Spleen (tissue), 7 donors: ENCODE measurements at regions not wholly inside any gene's neighbourhood (a gene's known extent, or its start where the extent isn't known, plus 50 kb on each side); places are given as distances from the start of the nearest gene placed in this dataset.
"Not testable (repeated sequence)": the region's sequence is repeated elsewhere in the genome, so short reads cannot be mapped to it uniquely, and the experiment has no call there.

Experiments
- POLR2A ChIP-seq, 3 donors: fragments of 450-650 bp; IDR thresholded peaks; one replicate each; pipeline ENCODE4 v1.5.1; 2017; ENCODE audit warnings: antibody characterized with exemption in 3 of 3, mild to moderate bottlenecking in 1 of 3
- POLR2AphosphoS5 ChIP-seq, 3 donors: sonication (generic); formaldehyde crosslinking; IDR thresholded peaks; one replicate each; pipeline ENCODE4 v1.5.1; 2017; ENCODE audit warnings: antibody characterized with exemption in 3 of 3
- TF ChIP-seq, protein P1 (sequence below), 11 experiments: fragments of 200-600 bp in 7 of 11; fragments of 450-650 bp in 4 of 11; sonication (generic) in 4 of 11; IDR thresholded peaks in 8 of 11; conservative IDR thresholded peaks in 3 of 11; 1 replicate in 7 of 11; 2 replicates in 4 of 11; pipeline versions ENCODE4 v1.4.0 to v1.8.0; 2016 to 2021; ENCODE audit warnings: antibody characterized with exemption in 11 of 11, inconsistent platforms in 4 of 11, mild to moderate bottlenecking in 1 of 11
- donor health status: DM: no; HTN: no; CAD: no; lungs with moderate emphysema.
- donor health status: DM: no; HTN: no; CAD: no.
- donor health status: DM: no; HTN: no; CAD: no.

DNA sequence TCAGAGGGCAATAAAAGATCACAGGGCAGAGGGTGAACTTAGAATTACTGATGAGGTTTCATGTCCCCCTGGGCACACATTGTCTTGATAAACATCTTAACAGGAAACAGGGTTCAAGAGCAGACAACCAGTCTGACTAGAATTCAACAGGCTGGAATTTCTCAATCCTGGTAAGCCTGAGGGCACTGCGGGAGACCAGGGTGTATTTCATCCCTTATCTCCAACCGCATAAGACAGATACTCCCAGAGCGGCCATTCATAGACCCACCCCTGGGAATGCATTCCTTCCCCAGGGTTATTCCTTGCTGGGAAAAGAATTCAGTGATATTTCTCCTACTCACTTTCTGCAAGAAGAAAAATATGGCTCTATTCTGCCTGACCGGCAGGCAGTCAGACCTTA, 549.5 kb upstream of the ADGRB3 start:
- TF ChIP-seq, protein P1, sequence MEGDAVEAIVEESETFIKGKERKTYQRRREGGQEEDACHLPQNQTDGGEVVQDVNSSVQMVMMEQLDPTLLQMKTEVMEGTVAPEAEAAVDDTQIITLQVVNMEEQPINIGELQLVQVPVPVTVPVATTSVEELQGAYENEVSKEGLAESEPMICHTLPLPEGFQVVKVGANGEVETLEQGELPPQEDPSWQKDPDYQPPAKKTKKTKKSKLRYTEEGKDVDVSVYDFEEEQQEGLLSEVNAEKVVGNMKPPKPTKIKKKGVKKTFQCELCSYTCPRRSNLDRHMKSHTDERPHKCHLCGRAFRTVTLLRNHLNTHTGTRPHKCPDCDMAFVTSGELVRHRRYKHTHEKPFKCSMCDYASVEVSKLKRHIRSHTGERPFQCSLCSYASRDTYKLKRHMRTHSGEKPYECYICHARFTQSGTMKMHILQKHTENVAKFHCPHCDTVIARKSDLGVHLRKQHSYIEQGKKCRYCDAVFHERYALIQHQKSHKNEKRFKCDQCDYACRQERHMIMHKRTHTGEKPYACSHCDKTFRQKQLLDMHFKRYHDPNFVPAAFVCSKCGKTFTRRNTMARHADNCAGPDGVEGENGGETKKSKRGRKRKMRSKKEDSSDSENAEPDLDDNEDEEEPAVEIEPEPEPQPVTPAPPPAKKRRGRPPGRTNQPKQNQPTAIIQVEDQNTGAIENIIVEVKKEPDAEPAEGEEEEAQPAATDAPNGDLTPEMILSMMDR (IDR thresholded peaks at IDR 0.05 in 8 of 11, conservative IDR thresholded peaks at IDR 0.05 in 3 of 11) = not testable (repeated sequence)
- not testable (repeated sequence) for TF ChIP-seq POLR2AphosphoS5, POLR2A (IDR thresholded peaks at IDR 0.05)
